CD4-positive, alpha-beta T cell (primary cell): ENCODE measurements at regions not wholly inside any gene's neighbourhood (a gene's known extent, or its start where the extent isn't known, plus 50 kb on each side); places are given as distances from the start of the nearest gene placed in this dataset.

Experiments
- ATAC-seq: fragments of 200-7000 bp; cut with Tn5 transposase; one replicate; pipeline ENCODE4 v1.10.0; 2022; ENCODE audit warnings: mild to moderate bottlenecking; ENCODE audit not compliant: poor library complexity
- CTCF ChIA-PET: fragments of 350-600 bp; sonication (Branson Sonifier 250); formaldehyde crosslinking; loops from one replicate; lab custom pipeline; 2021; ENCODE audit warnings: antibody characterized with exemption, inconsistent platforms; lab: Charles Lee
- POLR2A ChIA-PET: fragments of 350-600 bp; sonication (Branson Sonifier 250); formaldehyde crosslinking; loops from one replicate; lab custom pipeline; 2021; ENCODE audit warnings: antibody characterized with exemption, inconsistent platforms; lab: Charles Lee
- DNase-seq, 14 experiments: peaks; one replicate each; pipeline ENCODE4 v3.0.0-alpha.2; 2013 to 2020; ENCODE audit warnings: mixed read lengths in 2 of 14
- H3K27ac ChIP-seq, 2 donors: one replicate each; pipeline versions ENCODE4 v1.5.1 to v1.7.0; 2013; ENCODE audit warnings: low read length in 2 of 2, low read depth in 1 of 2, mild to moderate bottlenecking in 1 of 2
- H3K27me3 ChIP-seq, 2 experiments: 1 replicate in 1 of 2; 2 replicates in 1 of 2; pipeline versions ENCODE4 v1.6.1 to v1.7.0; 2013; ENCODE audit warnings: low read length in 2 of 2, control low read depth in 1 of 2, mild to moderate bottlenecking in 1 of 2, moderate library complexity in 1 of 2; ENCODE audit not compliant: insufficient read depth in 2 of 2, control insufficient read depth in 1 of 2
- H3K36me3 ChIP-seq: one replicate; pipeline ENCODE4 v1.6.1; 2013; ENCODE audit warnings: low read length, control low read depth; ENCODE audit not compliant: insufficient read depth
- H3K4me1 ChIP-seq: one replicate; pipeline ENCODE4 v1.6.1; 2013; ENCODE audit warnings: low read length, control low read depth; ENCODE audit not compliant: insufficient read depth
- H3K4me3 ChIP-seq: one replicate; pipeline ENCODE4 v1.5.1; 2013; ENCODE audit warnings: mild to moderate bottlenecking, low read length, moderate library complexity
- H3K9me3 ChIP-seq, 2 experiments: 1 replicate in 1 of 2; 2 replicates in 1 of 2; pipeline versions ENCODE4 v1.6.1 to v1.7.0; 2013; ENCODE audit warnings: low read length in 2 of 2, mild to moderate bottlenecking in 2 of 2, control low read depth in 1 of 2, moderate library complexity in 1 of 2; ENCODE audit not compliant: control insufficient read depth in 1 of 2, insufficient read depth in 1 of 2
- H3K27ac Mint-ChIP-seq: one replicate; pipeline ENCODE4 v1.8.0; 2020; ENCODE audit warnings: mixed read lengths
- H3K27me3 Mint-ChIP-seq: one replicate; pipeline ENCODE4 v1.8.0; 2021; ENCODE audit warnings: mixed read lengths
- H3K36me3 Mint-ChIP-seq: one replicate; pipeline ENCODE4 v1.8.0; 2021; ENCODE audit warnings: low read depth, mixed read lengths
- H3K4me1 Mint-ChIP-seq: one replicate; pipeline ENCODE4 v1.8.0; 2021; ENCODE audit warnings: low read depth, mixed read lengths
- H3K4me3 Mint-ChIP-seq: one replicate; pipeline ENCODE4 v1.8.0; 2020; ENCODE audit warnings: mild to moderate bottlenecking, mixed read lengths
- H3K9me3 Mint-ChIP-seq: one replicate; pipeline ENCODE4 v1.8.0; 2020; ENCODE audit warnings: mixed read lengths
- CTCF ChIP-seq: fragments of 200-600 bp; IDR thresholded peaks from one replicate; pipeline ENCODE4 v1.8.0; 2022; ENCODE audit warnings: antibody characterized with exemption, mild to moderate bottlenecking
- intact Hi-C, 2 experiments: fragments of 100-400 bp; cut with DNase I in 1 of 2; cut with micrococcal nuclease in 1 of 2; formaldehyde crosslinking; loops; one replicate each; pipeline versions ENCODE4 v1.15.1 to v1.9.0; 2023 to 2025; cut with DNase I, micrococcal nuclease

GRCh38 chr3:56970461-56970879, 90.0 kb upstream of the SPATA12 start:
- H3K27me3 Mint-ChIP-seq, result no peaks in the 10 kb centered on the region
- H3K4me3 Mint-ChIP-seq, result no peak overlapping the region
- H3K9me3 Mint-ChIP-seq, result no peaks in the 10 kb centered on the region
- no peak for TF ChIP-seq CTCF
- DNase-seq (no peak), ATAC-seq (no peak)
- intact Hi-C loops, result no loop called here
- no peaks in the 10 kb centered on the region for H3K36me3 Mint-ChIP-seq
- Histone ChIP-seq H3K9me3 (no peaks in the 10 kb centered on the region), H3K4me3 (no peak overlapping the region), H3K36me3 (no peaks in the 10 kb centered on the region), H3K27ac (no peak overlapping the region), H3K27me3 (no peaks in the 10 kb centered on the region), H3K4me1 (no peaks in the 10 kb centered on the region)
- H3K4me1 Mint-ChIP-seq, result no peaks in the 10 kb centered on the region
- no peak overlapping the region for H3K27ac Mint-ChIP-seq
- POLR2A ChIA-PET, result no interaction called here
- CTCF ChIA-PET, result no interaction called here

GRCh38 chr3:56969851-56970250, 90.6 kb upstream of the SPATA12 start:
- Histone ChIP-seq H3K4me3 (no peak overlapping the region), H3K27ac (no peak overlapping the region), H3K4me1 (no peaks in the 10 kb centered on the region), H3K27me3 (no peaks in the 10 kb centered on the region), H3K36me3 (no peaks in the 10 kb centered on the region), H3K9me3 (no peaks in the 10 kb centered on the region)
- DNase-seq, result no peak
- CTCF ChIA-PET, result no interaction called here
- TF ChIP-seq CTCF, result no peak
- ATAC-seq, result no peak
- intact Hi-C loops, result no loop called here
- Mint-ChIP-seq H3K27me3 (no peaks in the 10 kb centered on the region), H3K9me3 (peaks cover 3% of the 10 kb centered on the region), H3K4me3 (no peak overlapping the region), H3K36me3 (no peaks in the 10 kb centered on the region), H3K27ac (no peak overlapping the region), H3K4me1 (no peaks in the 10 kb centered on the region)
- POLR2A ChIA-PET, result no interaction called here

GRCh38 chr3:56966509-56966908, 94.0 kb upstream of the SPATA12 start:
- no peak overlapping the region for H3K4me3 ChIP-seq
- Mint-ChIP-seq H3K27me3 (no peaks in the 10 kb centered on the region), H3K36me3 (no peaks in the 10 kb centered on the region), H3K4me3 (no peak overlapping the region), H3K27ac (no peak overlapping the region), H3K4me1 (no peaks in the 10 kb centered on the region), H3K9me3 (peaks cover 3% of the 10 kb centered on the region)
- intact Hi-C loops, result no loop called here
- no peaks in the 10 kb centered on the region for H3K4me1 ChIP-seq
- no peak overlapping the region for H3K27ac ChIP-seq
- ChIA-PET POLR2A (no interaction called here), CTCF (no interaction called here)
- no peak for DNase-seq
- no peak for TF ChIP-seq CTCF
- H3K27me3 ChIP-seq, result no peaks in the 10 kb centered on the region
- no peaks in the 10 kb centered on the region for H3K9me3 ChIP-seq
- no peaks in the 10 kb centered on the region for H3K36me3 ChIP-seq
- no peak for ATAC-seq
